GM12872 (cell line): ENCODE measurements at regions not wholly inside any gene's neighbourhood (a gene's known extent, or its start where the extent isn't known, plus 50 kb on each side); places are given as distances from the start of the nearest gene placed in this dataset.

Experiments used
- CTCF ChIP-seq: IDR thresholded peaks from 3 replicates; pipeline ENCODE4 v1.5.1; 2011; ENCODE audit warnings: low read depth, mild to moderate bottlenecking, low read length, moderate library complexity; ENCODE audit not compliant: insufficient read depth

- TF ChIP-seq CTCF = no peak
Observed at GRCh38 chr19:30941591-30941990, 407.6 kb downstream of the TSHZ3 start.

GRCh38 chr19:30936276-30936675 is 413.0 kb downstream of the TSHZ3 start:
- no peak for TF ChIP-seq CTCF

- no peak for TF ChIP-seq CTCF
Observed at GRCh38 chr19:30935146-30935545, 414.1 kb downstream of the TSHZ3 start.

GRCh38 chr19:30932854-30933253 is 416.4 kb downstream of the TSHZ3 start:
- no peak for TF ChIP-seq CTCF

GRCh38 chr19:30930941-30931706 is 418.1 kb downstream of the TSHZ3 start:
- no peak for TF ChIP-seq CTCF

- no peak for TF ChIP-seq CTCF
Observed at GRCh38 chr19:30927705-30928104, 421.5 kb downstream of the TSHZ3 start.

GRCh38 chr19:30924670-30925069 is 424.6 kb downstream of the TSHZ3 start:
- TF ChIP-seq CTCF = no peak
